IMR-90 (cell line): ENCODE measurements at regions not wholly inside any gene's neighbourhood (a gene's known extent, or its start where the extent isn't known, plus 50 kb on each side); places are given as distances from the start of the nearest gene placed in this dataset.

Source experiments
- ATAC-seq: fragments of 200-7000 bp; cut with Tn5 transposase; 2 replicates; pipeline ENCODE4 v1.9.1; 2020; ENCODE audit warnings: low read depth, mild to moderate bottlenecking, moderate library complexity
- BruUV-seq: library from RNA; stranded (reverse); fragments of 400-500 nt; replicated peaks from 2 replicates; lab custom pipeline; 2021; lab: Mats Ljungman, UMichigan
- CTCF ChIA-PET: fragments of 300-600 bp; formaldehyde crosslinking; extraction: SDS; loops from one replicate; lab custom pipeline; 2021; ENCODE audit warnings: antibody characterized with exemption; lab: Yijun Ruan, JAX
- POLR2A ChIA-PET: fragments of 300-600 bp; sonication (Branson Sonifier 250); formaldehyde crosslinking; loops from one replicate; lab custom pipeline; 2022; ENCODE audit warnings: antibody characterized with exemption; ENCODE audit not compliant: unreplicated experiment; lab: Charles Lee
- DNase-seq: peaks from one replicate; pipeline ENCODE4 v3.0.0; 2013
- H2AFZ ChIP-seq: replicated peaks from 2 replicates; pipeline ENCODE3; 2013; ENCODE audit warnings: low read length, mild to moderate bottlenecking; ENCODE audit not compliant: poor library complexity
- H2AK5ac ChIP-seq: 2 replicates; pipeline ENCODE4 v1.6.1; 2013; ENCODE audit warnings: low read depth, low read length, inconsistent platforms
- H2AK9ac ChIP-seq: replicated peaks from 2 replicates; pipeline ENCODE3; 2013; ENCODE audit warnings: mild to moderate bottlenecking, low read depth, low read length, moderate library complexity; ENCODE audit not compliant: poor library complexity
- H2BK120ac ChIP-seq: 2 replicates; pipeline ENCODE4 v1.6.1; 2013; ENCODE audit warnings: low read depth, low read length, inconsistent platforms
- H2BK15ac ChIP-seq: 3 replicates; pipeline ENCODE4 v1.6.1; 2013; ENCODE audit warnings: low read depth, low read length, inconsistent platforms
- H2BK20ac ChIP-seq: 2 replicates; pipeline ENCODE4 v1.6.1; 2013; ENCODE audit warnings: low read depth, mild to moderate bottlenecking, inconsistent platforms, low read length, moderate library complexity
- H2BK5ac ChIP-seq: 2 replicates; pipeline ENCODE4 v1.6.1; 2013; ENCODE audit warnings: mild to moderate bottlenecking, low read depth, low read length, inconsistent platforms; ENCODE audit not compliant: poor library complexity, severe bottlenecking
- H3K14ac ChIP-seq: replicated peaks from 2 replicates; pipeline ENCODE4 v1.6.1; 2013; ENCODE audit warnings: low read depth, low read length, inconsistent platforms
- H3K18ac ChIP-seq: 2 replicates; pipeline ENCODE4 v1.6.1; 2013; ENCODE audit warnings: low read depth, low read length, control low read depth
- H3K23ac ChIP-seq: 2 replicates; pipeline ENCODE4 v1.6.1; 2013; ENCODE audit warnings: low read depth, low read length, inconsistent platforms
- H3K27ac ChIP-seq: 2 replicates; pipeline ENCODE4 v1.5.1; 2013; ENCODE audit warnings: mild to moderate bottlenecking, control low read depth, low read length; ENCODE audit not compliant: insufficient read depth
- H3K27me3 ChIP-seq: 2 replicates; pipeline ENCODE4 v1.6.1; 2013; ENCODE audit warnings: low read length; ENCODE audit not compliant: control insufficient read depth, insufficient read depth
- H3K36me3 ChIP-seq: 2 replicates; pipeline ENCODE4 v1.6.1; 2013; ENCODE audit warnings: low read length, mixed read lengths; ENCODE audit not compliant: control insufficient read depth, insufficient read depth
- H3K4ac ChIP-seq: 2 replicates; pipeline ENCODE4 v1.6.1; 2013; ENCODE audit warnings: low read depth, low read length, inconsistent platforms
- H3K4me1 ChIP-seq: 2 replicates; pipeline ENCODE4 v1.6.1; 2013; ENCODE audit warnings: low read length, mixed read lengths; ENCODE audit not compliant: control insufficient read depth, insufficient read depth
- H3K4me2 ChIP-seq: 2 replicates; pipeline ENCODE4 v1.6.1; 2013; ENCODE audit warnings: low read depth, mild to moderate bottlenecking, control low read depth, low read length, moderate library complexity
- H3K4me3 ChIP-seq: 2 replicates; pipeline ENCODE4 v1.5.1; 2013; ENCODE audit warnings: low read depth, mild to moderate bottlenecking, control low read depth, low read length, moderate library complexity; ENCODE audit not compliant: insufficient read depth
- H3K56ac ChIP-seq: 2 replicates; pipeline ENCODE4 v1.6.1; 2013; ENCODE audit warnings: low read length, inconsistent platforms; ENCODE audit not compliant: insufficient read depth; ENCODE audit errors: extremely low read depth
- H3K79me1 ChIP-seq, 2 experiments: 2 replicates each; pipeline ENCODE4 v1.6.1; 2013; ENCODE audit warnings: low read length in 2 of 2, inconsistent platforms in 1 of 2, low read depth in 1 of 2
- H3K9ac ChIP-seq: 2 replicates; pipeline ENCODE4 v1.6.1; 2013; ENCODE audit warnings: low read depth, low read length, control low read depth
- H3K9me1 ChIP-seq: 2 replicates; pipeline ENCODE4 v1.6.1; 2013; ENCODE audit warnings: low read length, inconsistent platforms; ENCODE audit not compliant: insufficient read depth
- H3K9me3 ChIP-seq: 2 replicates; pipeline ENCODE4 v1.6.1; 2013; ENCODE audit warnings: low read length; ENCODE audit not compliant: control insufficient read depth, insufficient read depth
- H4K20me1 ChIP-seq: 2 replicates; pipeline ENCODE4 v1.6.1; 2013; ENCODE audit warnings: low read length, inconsistent platforms; ENCODE audit not compliant: insufficient read depth
- H4K5ac ChIP-seq: 2 replicates; pipeline ENCODE4 v1.6.1; 2013; ENCODE audit warnings: mild to moderate bottlenecking, low read depth, low read length, control low read depth
- H4K8ac ChIP-seq, 2 experiments: 2 replicates each; pipeline ENCODE4 v1.6.1; 2013; ENCODE audit warnings: low read depth in 2 of 2, low read length in 2 of 2, control low read depth in 1 of 2, inconsistent platforms in 1 of 2
- H4K91ac ChIP-seq: 2 replicates; pipeline ENCODE4 v1.6.1; 2013; ENCODE audit warnings: low read depth, low read length, inconsistent platforms; ENCODE audit not compliant: insufficient read depth
- CEBPB ChIP-seq: IDR thresholded peaks from 2 replicates; pipeline ENCODE4 v1.6.1; 2012; ENCODE audit warnings: low read depth, low read length, improper control_type of control experiment
- CHD1 ChIP-seq: IDR thresholded peaks from 2 replicates; pipeline ENCODE4 v1.6.1; 2012; ENCODE audit warnings: low read depth, low read length, improper control_type of control experiment
- MAFK ChIP-seq: IDR thresholded peaks from 2 replicates; pipeline ENCODE4 v1.6.1; 2012; ENCODE audit warnings: low read depth, low read length, improper control_type of control experiment
- MAZ ChIP-seq: IDR thresholded peaks from 2 replicates; pipeline ENCODE4 v1.6.1; 2012; ENCODE audit warnings: low read depth, mild to moderate bottlenecking, low read length, improper control_type of control experiment, moderate library complexity, borderline replicate concordance
- MXI1 ChIP-seq: IDR thresholded peaks from 2 replicates; pipeline ENCODE4 v1.6.1; 2012; ENCODE audit warnings: low read depth, mild to moderate bottlenecking, low read length, moderate library complexity, borderline replicate concordance
- NFE2L2 ChIP-seq: fragments of 150-350 bp; IDR thresholded peaks from 2 replicates; pipeline ENCODE4 v1.6.1; 2016; ENCODE audit warnings: low read depth, mild to moderate bottlenecking, low read length
- POLR2A ChIP-seq: IDR thresholded peaks from 2 replicates; pipeline ENCODE4 v1.6.1; 2012; ENCODE audit warnings: mild to moderate bottlenecking, low read depth, low read length
- RFX5 ChIP-seq: IDR thresholded peaks from 2 replicates; pipeline ENCODE4 v1.8.0; 2012; ENCODE audit warnings: low read depth, mild to moderate bottlenecking, low read length, moderate library complexity
- WGBS, 2 experiments: methylation state at CpG; one replicate each; pipeline versions ENCODE4 v1.1.5 to v1.1.7; 2013; ENCODE audit warnings: missing lambda C conversion rate in 2 of 2; ENCODE audit not compliant: insufficient read length in 1 of 2; ENCODE audit errors: extremely low coverage in 2 of 2; 5-methylcytosine and 5-hydroxymethylcytosine counted together
- dilution Hi-C: fragments of 300-500 bp; cut with HindIII; formaldehyde crosslinking; loops from one replicate; pipeline ENCODE4 v1.14.3; 2018; ENCODE audit warnings: low sequenced_read_pairs; ENCODE audit not compliant: unreplicated experiment
- in situ Hi-C: fragments of 300-500 bp; cut with MboI; formaldehyde crosslinking; loops from 3 replicates; pipeline ENCODE4 v1.14.3; 2019; ENCODE audit warnings: low sequenced_read_pairs, inconsistent platforms, mixed read lengths
- intact Hi-C: fragments of 100-400 bp; cut with micrococcal nuclease; formaldehyde crosslinking; loops from 2 replicates; pipeline ENCODE4 v1.10.0; 2022
- TF ChIP-seq, protein P1 (sequence below): fragments of 150-350 bp; IDR thresholded peaks from 2 replicates; pipeline ENCODE4 v1.6.1; 2016; ENCODE audit warnings: low read depth, mild to moderate bottlenecking, low read length, moderate library complexity, borderline replicate concordance
- TF ChIP-seq, protein P2 (sequence below): conservative IDR thresholded peaks from 2 replicates; pipeline ENCODE4 v1.5.1; 2012; ENCODE audit warnings: mild to moderate bottlenecking, low read depth, low read length, improper control_type of control experiment
- TF ChIP-seq, protein P3 (sequence below): fragments of 150-350 bp; IDR thresholded peaks from 2 replicates; pipeline ENCODE4 v1.6.1; 2017; ENCODE audit warnings: mild to moderate bottlenecking, antibody characterized with exemption, low read length, low read depth

DNA sequence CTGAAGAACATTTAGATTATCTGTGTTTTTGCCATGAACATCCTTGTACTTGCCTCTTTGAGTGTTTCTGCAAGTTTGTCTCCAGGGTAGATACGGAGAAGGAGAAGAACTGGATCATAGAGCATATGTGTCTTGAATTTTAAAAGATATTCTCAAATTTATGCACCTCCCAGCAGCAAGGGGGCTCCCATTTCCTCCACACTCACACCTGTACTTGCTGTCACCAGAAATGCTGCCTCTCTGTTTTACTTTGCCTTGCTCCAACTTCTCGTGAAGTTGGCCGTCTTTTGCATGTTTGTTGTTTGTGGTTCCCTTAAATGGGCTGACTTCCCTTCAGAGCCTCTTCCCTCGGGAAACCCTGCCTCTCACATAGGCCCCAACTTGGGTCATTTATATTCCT lies 171.0 kb downstream of the TFAP2C start:
- H3K9ac ChIP-seq, result no peak overlapping the region
- H3K14ac ChIP-seq, result no peak overlapping the region
- H2BK20ac ChIP-seq, result no peak overlapping the region
- H2AFZ ChIP-seq, result no peak overlapping the region
- H2BK120ac ChIP-seq, result no peak overlapping the region
- H2BK5ac ChIP-seq, result no peak overlapping the region
- H3K9me3 ChIP-seq, result peaks cover 10% of the 10 kb centered on the region
- no peak overlapping the region for H2AK5ac ChIP-seq
- no peaks in the 10 kb centered on the region for H3K36me3 ChIP-seq
- intact Hi-C loops, result no loop called here
- CTCF ChIA-PET, result no interaction called here
- peaks cover 8% of the 10 kb centered on the region for H3K27me3 ChIP-seq
- H3K9me1 ChIP-seq, result no peaks in the 10 kb centered on the region
- no peak overlapping the region for H3K27ac ChIP-seq
- H4K91ac ChIP-seq, result no peak overlapping the region
- no peaks in the 10 kb centered on the region for H3K79me1 ChIP-seq
- no peak for DNase-seq
- no peak overlapping the region for H3K4ac ChIP-seq
- no peak overlapping the region for H4K5ac ChIP-seq
- BruUV-seq, result no TSS peak
- no peak overlapping the region for H3K56ac ChIP-seq
- WGBS, 2 experiments, result no CpG with 5 or more reads among the region's 4 CpGs
- H2AK9ac ChIP-seq, result no peak overlapping the region
- H3K18ac ChIP-seq, result no peak overlapping the region
- no peak overlapping the region for H4K8ac ChIP-seq
- no peak overlapping the region for H2BK15ac ChIP-seq
- ATAC-seq, result no peak
- POLR2A ChIA-PET, result no interaction called here
- H3K4me3 ChIP-seq, result no peak overlapping the region
- in situ Hi-C loops, result no loop called here
- no peak overlapping the region for H3K23ac ChIP-seq
- H3K4me2 ChIP-seq, result no peak overlapping the region
- peaks cover 2% of the 10 kb centered on the region; the same call in 1 of the 2 replicates for H3K4me1 ChIP-seq
- H4K20me1 ChIP-seq, result no peaks in the 10 kb centered on the region
- dilution Hi-C loops, result no loop called here
- TF ChIP-seq, protein P1, sequence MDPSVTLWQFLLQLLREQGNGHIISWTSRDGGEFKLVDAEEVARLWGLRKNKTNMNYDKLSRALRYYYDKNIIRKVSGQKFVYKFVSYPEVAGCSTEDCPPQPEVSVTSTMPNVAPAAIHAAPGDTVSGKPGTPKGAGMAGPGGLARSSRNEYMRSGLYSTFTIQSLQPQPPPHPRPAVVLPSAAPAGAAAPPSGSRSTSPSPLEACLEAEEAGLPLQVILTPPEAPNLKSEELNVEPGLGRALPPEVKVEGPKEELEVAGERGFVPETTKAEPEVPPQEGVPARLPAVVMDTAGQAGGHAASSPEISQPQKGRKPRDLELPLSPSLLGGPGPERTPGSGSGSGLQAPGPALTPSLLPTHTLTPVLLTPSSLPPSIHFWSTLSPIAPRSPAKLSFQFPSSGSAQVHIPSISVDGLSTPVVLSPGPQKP, result no peak
- TF ChIP-seq MAFK, result no peak
- TF ChIP-seq NFE2L2, result no peak
- TF ChIP-seq MAZ, result no peak
- TF ChIP-seq, protein P2, sequence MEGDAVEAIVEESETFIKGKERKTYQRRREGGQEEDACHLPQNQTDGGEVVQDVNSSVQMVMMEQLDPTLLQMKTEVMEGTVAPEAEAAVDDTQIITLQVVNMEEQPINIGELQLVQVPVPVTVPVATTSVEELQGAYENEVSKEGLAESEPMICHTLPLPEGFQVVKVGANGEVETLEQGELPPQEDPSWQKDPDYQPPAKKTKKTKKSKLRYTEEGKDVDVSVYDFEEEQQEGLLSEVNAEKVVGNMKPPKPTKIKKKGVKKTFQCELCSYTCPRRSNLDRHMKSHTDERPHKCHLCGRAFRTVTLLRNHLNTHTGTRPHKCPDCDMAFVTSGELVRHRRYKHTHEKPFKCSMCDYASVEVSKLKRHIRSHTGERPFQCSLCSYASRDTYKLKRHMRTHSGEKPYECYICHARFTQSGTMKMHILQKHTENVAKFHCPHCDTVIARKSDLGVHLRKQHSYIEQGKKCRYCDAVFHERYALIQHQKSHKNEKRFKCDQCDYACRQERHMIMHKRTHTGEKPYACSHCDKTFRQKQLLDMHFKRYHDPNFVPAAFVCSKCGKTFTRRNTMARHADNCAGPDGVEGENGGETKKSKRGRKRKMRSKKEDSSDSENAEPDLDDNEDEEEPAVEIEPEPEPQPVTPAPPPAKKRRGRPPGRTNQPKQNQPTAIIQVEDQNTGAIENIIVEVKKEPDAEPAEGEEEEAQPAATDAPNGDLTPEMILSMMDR, result no peak
- no peak for TF ChIP-seq CHD1
- TF ChIP-seq MXI1, result no peak
- no peak for TF ChIP-seq CEBPB
- no peak for TF ChIP-seq RFX5
- TF ChIP-seq POLR2A, result no peak
- TF ChIP-seq, protein P3, sequence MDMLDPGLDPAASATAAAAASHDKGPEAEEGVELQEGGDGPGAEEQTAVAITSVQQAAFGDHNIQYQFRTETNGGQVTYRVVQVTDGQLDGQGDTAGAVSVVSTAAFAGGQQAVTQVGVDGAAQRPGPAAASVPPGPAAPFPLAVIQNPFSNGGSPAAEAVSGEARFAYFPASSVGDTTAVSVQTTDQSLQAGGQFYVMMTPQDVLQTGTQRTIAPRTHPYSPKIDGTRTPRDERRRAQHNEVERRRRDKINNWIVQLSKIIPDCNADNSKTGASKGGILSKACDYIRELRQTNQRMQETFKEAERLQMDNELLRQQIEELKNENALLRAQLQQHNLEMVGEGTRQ, result no peak
